AG10803 (cell line): ENCODE measurements at regions not wholly inside any gene's neighbourhood (a gene's known extent, or its start where the extent isn't known, plus 50 kb on each side); places are given as distances from the start of the nearest gene placed in this dataset.

Experiments
- DNase-seq: peaks from one replicate; pipeline ENCODE4 v3.0.0; 2010; ENCODE audit warnings: low read depth
- H3K4me3 ChIP-seq: 2 replicates; pipeline ENCODE4 v1.5.1; 2011; ENCODE audit warnings: mild to moderate bottlenecking, low read length, control low read depth
- TF ChIP-seq, protein P1 (sequence below): conservative IDR thresholded peaks from 2 replicates; pipeline ENCODE4 v1.5.1; 2011; ENCODE audit warnings: mild to moderate bottlenecking, low read length, control low read depth, inconsistent platforms

DNA sequence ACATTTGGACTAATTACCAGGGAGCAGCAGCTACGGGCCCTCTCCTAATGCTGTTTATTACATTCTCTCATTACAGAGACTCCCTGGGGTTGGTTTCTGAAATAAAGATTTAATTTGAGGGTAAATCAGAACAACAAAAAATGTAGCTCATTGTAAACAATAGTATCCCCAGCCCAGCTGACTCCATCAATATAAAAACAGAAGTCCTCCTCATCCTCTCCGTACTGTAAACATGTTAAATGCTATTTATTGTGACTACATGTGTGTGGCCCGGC is 670.4 kb downstream of the TOX3 start:
- H3K4me3 ChIP-seq = no peak overlapping the region
- no peak for DNase-seq
- TF ChIP-seq, protein P1, sequence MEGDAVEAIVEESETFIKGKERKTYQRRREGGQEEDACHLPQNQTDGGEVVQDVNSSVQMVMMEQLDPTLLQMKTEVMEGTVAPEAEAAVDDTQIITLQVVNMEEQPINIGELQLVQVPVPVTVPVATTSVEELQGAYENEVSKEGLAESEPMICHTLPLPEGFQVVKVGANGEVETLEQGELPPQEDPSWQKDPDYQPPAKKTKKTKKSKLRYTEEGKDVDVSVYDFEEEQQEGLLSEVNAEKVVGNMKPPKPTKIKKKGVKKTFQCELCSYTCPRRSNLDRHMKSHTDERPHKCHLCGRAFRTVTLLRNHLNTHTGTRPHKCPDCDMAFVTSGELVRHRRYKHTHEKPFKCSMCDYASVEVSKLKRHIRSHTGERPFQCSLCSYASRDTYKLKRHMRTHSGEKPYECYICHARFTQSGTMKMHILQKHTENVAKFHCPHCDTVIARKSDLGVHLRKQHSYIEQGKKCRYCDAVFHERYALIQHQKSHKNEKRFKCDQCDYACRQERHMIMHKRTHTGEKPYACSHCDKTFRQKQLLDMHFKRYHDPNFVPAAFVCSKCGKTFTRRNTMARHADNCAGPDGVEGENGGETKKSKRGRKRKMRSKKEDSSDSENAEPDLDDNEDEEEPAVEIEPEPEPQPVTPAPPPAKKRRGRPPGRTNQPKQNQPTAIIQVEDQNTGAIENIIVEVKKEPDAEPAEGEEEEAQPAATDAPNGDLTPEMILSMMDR = no peak

DNA sequence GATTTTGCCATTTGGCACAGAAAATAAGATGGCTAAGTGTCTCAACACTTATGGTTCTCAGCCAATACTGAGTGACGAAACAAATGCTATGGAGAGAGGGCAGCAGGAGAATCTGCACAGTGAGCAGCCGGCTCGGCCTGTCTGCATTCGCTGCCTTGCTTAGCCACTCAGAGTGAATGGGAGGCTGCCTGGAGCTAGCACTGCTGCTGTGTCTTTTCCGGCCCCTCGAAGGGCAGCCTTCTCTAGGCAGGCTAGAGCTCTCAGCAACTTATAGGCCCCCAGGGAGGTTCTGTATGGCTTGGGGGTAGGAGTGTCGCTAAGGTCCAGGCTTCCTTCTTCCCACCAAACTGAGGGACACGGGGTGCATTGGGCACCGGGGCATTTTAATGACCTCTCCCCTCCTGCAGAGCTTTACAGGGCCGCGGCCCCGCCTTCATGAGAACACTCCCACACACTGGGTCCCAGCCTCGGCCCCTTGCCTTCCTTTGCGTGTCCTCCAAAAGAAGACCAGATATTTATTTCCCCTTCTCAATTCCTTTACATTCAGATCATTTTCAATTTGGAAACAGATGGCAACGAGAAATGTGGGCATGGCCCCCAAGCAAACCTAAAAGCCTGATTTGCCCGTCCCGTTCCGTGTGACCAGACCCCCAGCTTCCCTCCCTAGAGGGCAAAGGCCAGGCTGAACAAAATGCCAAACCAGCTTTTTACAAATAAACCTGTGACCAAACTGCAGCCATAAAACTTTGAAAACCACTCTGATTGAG is 670.9 kb downstream of the TOX3 start:
- no peak overlapping the region for H3K4me3 ChIP-seq
- TF ChIP-seq, protein P1 = no peak
- DNase-seq = no peak

DNA sequence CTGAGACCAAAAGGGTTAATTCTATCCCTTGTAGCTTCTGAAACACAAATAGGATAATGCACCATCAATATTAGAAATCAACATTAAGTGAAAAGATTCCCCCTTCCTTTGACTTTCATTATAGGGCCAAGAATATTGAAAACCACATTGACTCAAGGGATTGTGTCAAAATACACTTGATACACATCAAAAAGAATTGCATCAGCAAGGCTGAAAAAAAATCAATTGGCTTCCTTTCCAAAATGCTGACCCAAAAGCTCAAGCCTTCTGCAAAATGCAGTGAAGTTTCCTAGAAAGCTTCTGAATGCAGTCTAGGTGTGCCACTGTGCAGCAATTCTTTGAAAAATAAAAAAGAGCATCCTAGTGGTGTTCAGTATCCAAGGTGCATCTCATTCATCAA is 674.4 kb downstream of the TOX3 start:
- TF ChIP-seq, protein P1 = no peak
- no peak overlapping the region for H3K4me3 ChIP-seq
- no peak for DNase-seq

DNA sequence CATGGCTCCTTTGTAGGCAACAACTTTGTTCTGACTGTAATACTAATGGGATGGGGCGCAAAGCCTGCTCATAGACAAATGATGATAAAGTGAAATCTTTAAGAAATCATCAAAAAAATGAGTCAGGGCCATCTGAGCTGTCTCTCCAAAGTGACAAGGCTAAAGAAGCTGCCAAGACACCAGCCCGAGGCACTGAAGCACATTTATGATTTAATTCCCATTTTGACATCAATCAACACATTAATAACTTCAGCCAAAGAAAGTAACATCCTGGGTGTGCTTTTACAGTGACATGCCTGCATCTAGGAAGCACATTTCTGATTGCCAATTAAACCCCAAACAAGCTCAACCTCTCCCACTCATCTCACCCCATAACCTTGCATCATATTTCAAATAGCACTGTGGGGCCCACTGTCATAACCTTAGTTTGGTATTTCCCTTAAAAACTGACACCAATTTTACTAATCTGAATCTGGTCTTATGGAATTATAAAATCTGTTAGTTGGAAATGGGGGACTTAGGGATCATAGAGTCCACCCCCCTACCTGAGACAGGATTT is 676.6 kb downstream of the TOX3 start:
- TF ChIP-seq, protein P1 = no peak
- no peak for DNase-seq
- H3K4me3 ChIP-seq = no peak overlapping the region

DNA sequence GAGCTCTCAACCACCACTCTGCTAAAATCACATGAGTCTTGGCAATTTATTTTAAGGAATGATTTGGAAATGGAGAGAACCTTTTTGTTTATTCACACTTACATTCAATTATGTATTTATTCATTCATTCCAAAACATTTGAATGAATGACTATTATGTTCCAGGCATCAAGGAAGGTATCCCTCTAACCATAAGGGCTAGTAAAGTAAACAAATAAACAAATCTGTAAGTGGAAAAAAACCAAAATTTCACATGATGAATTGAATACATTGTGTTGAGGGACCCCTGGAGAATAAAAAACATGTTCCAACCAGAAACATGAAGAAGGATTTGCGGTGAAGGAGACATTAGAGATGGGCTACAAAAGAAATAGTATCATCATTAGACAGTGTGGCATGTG is 677.8 kb downstream of the TOX3 start:
- H3K4me3 ChIP-seq = no peak overlapping the region
- DNase-seq = no peak
- TF ChIP-seq, protein P1 = no peak

DNA sequence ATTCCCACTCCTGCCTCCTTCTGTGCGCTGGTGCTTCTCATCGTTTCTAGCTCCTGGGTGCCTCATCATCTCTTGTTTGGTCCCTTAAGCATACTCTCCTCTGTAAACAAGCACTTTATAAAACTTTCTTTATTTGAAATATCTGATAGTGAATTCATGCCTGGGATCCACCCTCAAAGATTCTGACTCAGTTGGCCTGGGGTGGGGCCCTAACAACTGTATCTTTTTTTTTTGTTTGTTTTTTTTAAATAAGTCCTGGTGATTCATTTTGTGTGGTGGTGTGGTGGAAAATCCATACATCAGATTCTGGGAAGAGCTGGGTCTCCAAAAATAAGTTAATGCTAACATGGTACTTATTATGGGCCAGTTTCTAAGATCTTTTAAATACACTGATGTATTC is 678.3 kb downstream of the TOX3 start:
- H3K4me3 ChIP-seq = no peak overlapping the region
- TF ChIP-seq, protein P1 = no peak
- DNase-seq = no peak

DNA sequence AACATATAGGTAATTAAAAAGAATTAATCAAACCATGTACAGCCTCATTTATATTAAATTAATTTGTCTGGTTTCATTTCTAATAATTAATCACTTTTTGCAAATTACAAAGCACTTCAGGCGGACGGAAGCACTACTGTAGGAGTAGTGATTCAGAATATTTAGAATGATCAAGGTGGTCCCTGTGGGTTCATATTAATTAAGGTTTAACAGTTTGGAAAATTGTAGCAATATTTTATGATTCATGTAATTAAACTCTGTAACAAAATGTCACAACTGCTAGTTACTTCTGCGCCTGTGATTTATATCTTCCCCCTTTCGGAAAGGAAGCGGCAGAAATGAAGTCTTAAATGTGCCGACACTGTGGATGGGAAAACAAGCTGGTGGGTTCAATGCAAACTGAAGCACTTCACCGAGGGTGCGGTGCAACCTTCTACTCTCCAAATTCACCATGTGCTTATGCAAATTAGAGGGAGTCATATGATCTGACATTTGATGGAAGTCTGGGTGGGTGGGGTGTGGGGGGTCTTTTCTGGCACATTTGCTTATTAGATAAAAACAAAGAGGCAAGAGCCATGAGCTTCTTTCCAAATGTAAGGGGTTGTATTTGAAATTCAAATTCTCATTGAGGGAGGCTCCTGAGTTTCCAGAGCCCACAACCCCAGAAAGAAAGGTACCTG is 679.4 kb downstream of the TOX3 start:
- no peak overlapping the region for H3K4me3 ChIP-seq
- TF ChIP-seq, protein P1 = no peak
- no peak for DNase-seq
